Astrocyte of the spinal cord (primary cell): ENCODE measurements at regions not wholly inside any gene's neighbourhood (a gene's known extent, or its start where the extent isn't known, plus 50 kb on each side); places are given as distances from the start of the nearest gene placed in this dataset.

ENCODE experiments used
- DNase-seq: peaks from one replicate; pipeline ENCODE4 v3.0.0; 2011; ENCODE audit warnings: low read depth, low spot score
- H3K4me3 ChIP-seq: 2 replicates; pipeline ENCODE4 v1.5.1; 2011; ENCODE audit warnings: low read depth, mild to moderate bottlenecking, low read length, moderate library complexity
- CTCF ChIP-seq: IDR thresholded peaks from 2 replicates; pipeline ENCODE4 v1.5.1; 2012; ENCODE audit warnings: low read depth, mild to moderate bottlenecking, low read length, inconsistent platforms
- in situ Hi-C: cut with HindIII; loops from 2 replicates; pipeline ENCODE4 v1.10.0; 2017; ENCODE audit warnings: low sequenced_read_pairs

GRCh38 chr13:76769271-76769791, 116.9 kb downstream of the KCTD12 start:
- DNase-seq: peak; percentile 66
- in situ Hi-C loops: no loop called here
- H3K4me3 ChIP-seq: no peak overlapping the region
- TF ChIP-seq CTCF: no peak

GRCh38 chr13:76768384-76768783, 117.8 kb downstream of the KCTD12 start:
- H3K4me3 ChIP-seq: no peak overlapping the region
- in situ Hi-C loops: no loop called here
- no peak for DNase-seq
- no peak for TF ChIP-seq CTCF

GRCh38 chr13:76764916-76765315, 121.3 kb downstream of the KCTD12 start:
- H3K4me3 ChIP-seq: no peak overlapping the region
- no peak for TF ChIP-seq CTCF
- DNase-seq: no peak
- in situ Hi-C loops: no loop called here

GRCh38 chr13:76764429-76764828, 121.8 kb downstream of the KCTD12 start:
- no peak overlapping the region for H3K4me3 ChIP-seq
- peak; percentile 24 for DNase-seq
- in situ Hi-C loops: no loop called here
- TF ChIP-seq CTCF: no peak

- in situ Hi-C loops: no loop called here
These were observed 123.5 kb downstream of the KCTD12 start for GRCh38 chr13:76762721-76763120.

GRCh38 chr13:76759877-76760276, 126.3 kb downstream of the KCTD12 start:
- DNase-seq: peak; percentile 38
- no peak for TF ChIP-seq CTCF
- H3K4me3 ChIP-seq: no peak overlapping the region

More at GRCh38 chr13:76762721-76763120, 123.5 kb downstream of the KCTD12 start:
- no peak for DNase-seq
- no peak overlapping the region for H3K4me3 ChIP-seq
- TF ChIP-seq CTCF: no peak

GRCh38 chr13:76758738-76759137, 127.5 kb downstream of the KCTD12 start:
- no peak overlapping the region for H3K4me3 ChIP-seq
- in situ Hi-C loops: no loop called here
- no peak for DNase-seq
- no peak for TF ChIP-seq CTCF

More at GRCh38 chr13:76759877-76760276, 126.3 kb downstream of the KCTD12 start:
- in situ Hi-C loops: no loop called here
